Left colon (tissue), 2 donors: ENCODE measurements at regions not wholly inside any gene's neighbourhood (a gene's known extent, or its start where the extent isn't known, plus 50 kb on each side); places are given as distances from the start of the nearest gene placed in this dataset.

ENCODE experiments used
- ATAC-seq: fragments of 200-7000 bp; cut with Tn5 transposase; one replicate; pipeline ENCODE4 v1.9.1; 2020; ENCODE audit warnings: mild to moderate bottlenecking, moderate library complexity
- DNase-seq, 2 donors: peaks; one replicate each; pipeline ENCODE4 v3.0.0-alpha.2; 2020
- intact Hi-C, 2 donors: fragments of 100-400 bp; cut with DNase I in 1 of 2; cut with micrococcal nuclease in 1 of 2; formaldehyde crosslinking; loops; one replicate each; pipeline versions ENCODE4 v1.11.2 to v1.14.0; 2022; cut with DNase I, micrococcal nuclease
- donor health status: DM: no; HTN: no; CAD: no.
- donor health status: DM: yes; HTN: yes; CAD: no.

DNA sequence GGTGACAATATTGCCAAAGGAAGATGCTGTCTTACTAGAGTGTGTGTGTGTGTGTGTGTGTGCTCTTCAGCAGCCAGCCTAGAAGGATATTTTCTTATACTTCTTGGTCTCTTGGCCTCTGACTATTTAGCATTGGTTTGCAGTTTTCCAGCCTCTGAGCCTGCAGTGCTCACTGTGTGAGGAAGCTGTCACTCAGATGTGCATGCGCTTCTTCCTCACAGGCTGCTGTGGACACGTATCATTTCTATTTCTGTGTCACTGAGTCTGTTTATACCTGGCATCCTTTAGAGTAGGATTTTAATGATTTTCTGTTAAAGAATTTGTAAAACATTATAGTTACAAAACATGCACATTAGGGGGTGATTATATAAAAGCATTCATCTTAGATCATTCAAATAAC is 83.3 kb downstream of the ALDH8A1 start:
- no peak for ATAC-seq
- intact Hi-C loops: no loop called here
- no peak for DNase-seq

DNA sequence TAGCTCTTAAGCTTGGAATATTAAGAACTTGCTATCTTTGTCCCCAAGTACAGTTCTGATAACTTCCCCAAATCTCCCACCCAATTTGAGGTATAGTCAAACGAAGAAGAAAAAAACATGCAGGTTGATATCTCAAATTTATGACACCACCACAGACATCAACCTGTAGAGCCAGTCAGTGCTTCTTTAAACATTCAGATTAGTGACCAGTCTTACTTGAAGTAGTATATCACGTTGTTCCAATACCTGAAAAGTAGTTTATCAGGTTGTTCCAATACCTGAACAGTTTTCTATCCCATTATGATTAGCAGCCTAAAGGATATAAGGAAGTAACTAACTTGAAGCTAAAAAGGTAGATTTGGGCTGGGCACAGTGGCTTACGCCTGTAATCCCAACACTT is 85.3 kb downstream of the ALDH8A1 start:
- intact Hi-C loops: no loop called here
- ATAC-seq (no peak), DNase-seq (no peak)

DNA sequence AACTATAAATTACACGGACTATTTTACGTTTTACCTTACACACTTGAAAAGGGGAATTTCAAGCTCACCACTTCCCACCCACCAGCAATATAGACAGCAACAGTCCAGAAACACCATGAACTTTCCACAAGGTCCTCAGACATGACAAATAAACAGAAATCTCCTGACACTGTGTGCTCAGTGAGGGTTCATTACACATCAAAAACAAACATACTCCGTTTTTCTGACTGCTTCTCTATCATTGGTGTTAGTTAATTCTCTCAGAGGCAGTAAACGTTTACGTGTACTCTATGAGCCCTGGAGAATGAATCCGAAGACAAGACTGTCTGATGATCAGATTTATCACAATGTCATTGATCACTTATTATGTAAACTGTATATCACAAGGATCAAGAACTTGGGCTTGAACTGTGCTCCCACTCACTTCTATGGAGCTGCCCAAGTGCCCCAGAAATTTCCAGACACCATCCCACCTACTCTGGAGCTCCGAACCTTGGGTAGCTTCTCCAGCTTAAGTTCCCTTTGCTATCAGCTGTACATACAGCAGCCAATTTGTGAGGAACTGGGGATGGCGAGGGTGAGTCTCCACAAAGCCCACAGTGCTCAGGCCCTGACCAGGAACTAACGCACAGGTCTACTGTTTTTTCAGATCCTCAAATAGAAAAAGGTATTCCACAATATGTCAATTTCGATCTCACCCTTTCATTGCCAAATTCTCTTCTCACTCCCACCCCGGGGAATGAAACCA is 86.0 kb downstream of the ALDH8A1 start:
- DNase-seq (no peak), ATAC-seq (no peak)
- intact Hi-C loops: no loop called here

DNA sequence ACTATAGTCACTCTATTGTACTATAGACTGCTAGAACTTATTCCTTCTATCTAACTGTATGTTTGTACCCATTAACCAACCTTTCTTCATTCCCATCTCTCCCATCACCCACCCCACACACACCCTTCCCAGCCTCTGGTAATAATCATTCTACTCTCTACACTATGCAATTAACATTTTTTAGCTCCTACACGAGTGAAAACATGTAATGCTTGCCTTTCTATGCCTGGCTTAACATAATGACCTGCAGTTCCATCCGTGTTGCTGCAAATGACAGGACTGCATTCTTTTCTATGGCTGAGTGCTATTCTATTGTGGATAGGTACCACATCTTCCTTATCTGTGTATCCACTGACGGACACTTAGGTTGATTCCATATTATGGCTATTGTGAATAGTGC is 95.5 kb downstream of the ALDH8A1 start:
- ATAC-seq: peak; percentile 33
- DNase-seq: no peak

DNA sequence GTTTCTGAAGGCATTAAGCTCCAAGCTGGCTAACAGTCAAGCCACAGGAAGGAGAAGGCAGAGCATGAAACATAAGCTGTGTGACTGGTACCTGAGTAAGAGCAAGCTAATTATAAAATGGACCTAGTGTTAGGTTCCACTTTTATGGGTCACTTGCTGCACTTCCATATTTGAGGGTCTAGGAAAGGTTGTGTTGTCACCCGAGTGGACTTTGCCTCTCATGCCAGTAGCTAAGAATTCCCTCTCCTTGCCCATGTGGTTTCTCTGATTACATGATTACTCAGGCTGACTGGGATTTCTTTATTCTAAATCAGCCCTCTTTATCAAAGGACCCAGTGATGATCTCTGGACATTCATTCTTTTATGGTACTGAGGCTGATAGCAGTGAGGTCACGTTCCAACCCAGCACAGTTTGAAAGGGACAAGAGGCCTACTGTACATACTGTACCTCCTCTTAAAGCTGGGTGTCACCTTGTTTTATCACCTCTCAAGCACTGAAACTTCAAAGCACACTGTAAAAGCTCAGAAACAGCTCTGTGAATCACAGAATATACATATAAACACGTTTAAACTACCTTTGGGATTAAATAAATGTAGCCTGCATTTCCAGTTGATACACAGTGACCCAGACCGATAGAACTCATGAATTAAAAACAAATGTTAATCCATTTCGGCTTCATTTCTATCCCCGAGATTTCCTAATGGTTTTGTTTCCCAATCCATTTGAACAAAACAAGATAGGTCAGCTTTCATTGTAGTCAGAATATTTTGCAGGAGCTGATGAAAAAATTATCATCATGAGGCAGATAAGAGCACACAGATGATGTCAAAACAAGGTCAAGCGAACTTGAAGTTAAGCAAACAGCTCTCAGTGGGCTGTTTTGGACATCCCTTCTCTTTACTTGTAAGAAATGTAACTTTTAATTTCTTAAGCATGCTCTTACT is 96.5 kb downstream of the ALDH8A1 start:
- intact Hi-C loops: no loop called here
- ATAC-seq (peak; percentile 92), DNase-seq (peak in 1 of 2 donors; percentile 74)

More for the DNA sequence above, 95.5 kb downstream of the ALDH8A1 start:
- intact Hi-C loops: no loop called here

DNA sequence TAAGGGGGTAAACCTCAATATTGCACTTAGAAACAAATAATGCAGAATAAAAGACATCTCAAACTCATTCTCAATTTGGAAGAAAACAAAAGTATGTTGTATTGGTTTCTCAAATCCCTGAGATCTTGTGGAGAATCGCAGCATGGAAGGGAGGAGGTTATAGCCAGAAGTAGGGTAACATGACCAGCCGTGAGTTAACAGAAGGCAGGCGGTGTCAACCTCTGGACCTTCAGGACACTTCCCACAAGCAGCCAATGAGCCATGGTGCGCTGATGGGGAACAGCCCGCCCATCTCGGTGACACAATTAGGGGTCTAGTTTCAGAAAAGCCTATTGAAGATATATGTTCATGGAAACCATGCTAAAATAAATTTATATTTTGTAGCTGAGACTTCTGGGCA is 98.4 kb downstream of the ALDH8A1 start:
- no peak for ATAC-seq
- intact Hi-C loops: no loop called here
- no peak for DNase-seq

DNA sequence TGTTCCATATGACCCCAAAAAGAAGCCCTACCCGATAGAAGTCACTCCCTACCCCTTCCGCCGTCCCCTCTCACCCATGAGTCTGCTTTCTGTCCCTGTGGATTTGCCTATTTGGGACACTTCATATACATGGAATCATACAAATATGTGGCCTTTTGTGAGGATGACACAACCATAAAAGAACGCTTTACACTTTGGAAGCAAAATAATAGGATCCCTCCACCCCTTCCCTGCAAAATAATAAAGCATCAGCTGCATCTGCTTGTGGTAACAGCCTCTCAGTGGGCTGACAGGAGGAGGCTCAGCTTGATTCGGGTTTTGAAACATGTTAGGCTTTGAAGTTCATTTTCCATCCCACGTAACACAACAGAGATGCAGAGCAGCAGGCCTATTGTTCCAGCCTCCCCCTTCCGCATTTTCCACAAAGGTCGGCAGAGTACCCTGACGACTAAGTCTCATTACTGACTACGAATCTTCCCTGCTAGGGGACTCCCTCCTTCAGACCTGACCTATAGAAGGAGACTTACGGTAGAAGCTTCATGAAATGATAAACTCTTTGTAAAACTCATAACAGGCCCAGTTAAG is 99.1 kb downstream of the ALDH8A1 start:
- ATAC-seq (no peak), DNase-seq (no peak)
- intact Hi-C loops: no loop called here

DNA sequence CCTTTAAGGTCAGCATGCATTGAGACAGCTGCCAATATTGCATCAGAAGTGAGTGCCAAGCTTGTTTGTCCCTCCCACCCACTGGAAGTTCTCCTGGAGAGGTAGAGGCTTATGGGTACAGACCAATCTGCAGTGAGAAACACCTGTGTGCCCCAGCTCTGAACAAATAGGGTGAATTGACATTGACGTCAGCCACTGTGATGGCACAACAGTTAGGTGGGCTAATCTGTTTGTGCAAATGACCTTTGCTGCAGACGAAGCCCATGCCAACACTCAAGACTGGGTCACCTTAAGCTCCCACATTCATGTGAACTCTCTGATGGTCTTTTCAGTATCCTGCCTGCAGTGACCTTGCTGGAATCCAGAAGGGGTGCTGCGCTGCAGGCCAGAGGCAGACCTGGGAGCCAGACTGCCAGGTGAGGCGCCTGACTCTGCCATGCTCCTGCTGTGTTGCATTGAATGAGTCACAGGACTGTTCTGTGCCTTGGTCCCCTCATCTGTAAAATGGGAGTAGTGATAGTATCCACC is 99.9 kb downstream of the ALDH8A1 start:
- no peak for DNase-seq
- no peak for ATAC-seq
- intact Hi-C loops: no loop called here

DNA sequence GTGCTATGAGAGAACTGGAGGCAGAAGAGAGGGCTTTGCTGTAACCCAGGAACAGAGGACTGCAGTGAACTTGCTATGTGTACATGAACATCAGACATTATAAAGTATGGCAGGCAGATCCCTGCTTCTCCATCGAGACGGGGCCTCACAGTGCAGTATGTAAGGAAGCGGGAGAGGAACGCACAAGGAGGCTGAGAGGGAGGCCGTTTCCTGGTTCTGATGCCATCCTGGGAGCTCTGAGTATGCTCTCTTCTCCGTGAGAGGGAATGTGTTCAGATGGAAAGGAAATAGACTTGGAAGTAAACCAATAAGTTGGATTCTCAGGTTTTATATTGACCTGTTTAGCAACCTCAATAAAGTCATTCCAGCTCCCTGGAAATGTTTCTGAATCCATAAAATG is 101.8 kb downstream of the ALDH8A1 start:
- ATAC-seq (peak; percentile 84), DNase-seq (peak; percentile 39 to 54)
- intact Hi-C loops: no loop called here

DNA sequence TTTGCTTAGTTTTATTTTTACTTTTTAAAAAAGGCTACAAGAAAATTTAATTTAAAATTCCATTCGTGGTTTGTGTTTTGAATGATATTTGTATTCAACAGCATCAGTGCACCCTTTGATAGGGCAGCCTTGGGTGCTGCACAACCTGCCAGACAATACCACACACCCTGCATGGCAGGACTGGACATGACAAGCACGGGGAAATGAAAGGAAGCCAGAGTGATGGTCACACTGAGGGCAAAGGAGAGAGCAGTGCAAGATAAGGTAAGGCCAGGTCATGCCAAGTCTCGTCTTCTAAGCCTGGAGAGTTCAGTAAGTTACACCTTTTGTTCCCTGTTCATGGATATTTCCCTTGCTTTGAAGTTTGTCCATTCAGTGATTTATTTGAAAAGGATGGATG is 103.0 kb downstream of the ALDH8A1 start:
- no peak for ATAC-seq
- DNase-seq: no peak
- intact Hi-C loops: no loop called here

DNA sequence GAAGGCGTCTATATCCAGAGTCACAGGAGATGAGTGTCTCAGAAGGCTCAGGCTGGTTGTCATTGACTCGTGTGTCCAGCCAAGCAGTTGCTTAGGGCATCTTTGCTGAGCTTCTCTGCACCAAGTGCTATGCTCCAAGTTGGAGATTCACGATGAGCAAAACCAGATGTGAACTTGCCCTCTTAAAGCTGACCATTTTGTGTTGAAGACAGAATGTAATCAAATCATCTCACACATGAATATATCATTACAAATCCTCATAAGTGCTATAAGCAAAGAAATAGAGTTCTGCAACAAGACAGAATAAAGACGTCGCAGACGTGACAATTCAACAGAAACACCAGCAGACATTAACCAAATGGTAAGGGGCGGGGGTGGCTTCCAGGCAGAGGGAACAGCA is 103.9 kb downstream of the ALDH8A1 start:
- no peak for ATAC-seq
- intact Hi-C loops: no loop called here

DNA sequence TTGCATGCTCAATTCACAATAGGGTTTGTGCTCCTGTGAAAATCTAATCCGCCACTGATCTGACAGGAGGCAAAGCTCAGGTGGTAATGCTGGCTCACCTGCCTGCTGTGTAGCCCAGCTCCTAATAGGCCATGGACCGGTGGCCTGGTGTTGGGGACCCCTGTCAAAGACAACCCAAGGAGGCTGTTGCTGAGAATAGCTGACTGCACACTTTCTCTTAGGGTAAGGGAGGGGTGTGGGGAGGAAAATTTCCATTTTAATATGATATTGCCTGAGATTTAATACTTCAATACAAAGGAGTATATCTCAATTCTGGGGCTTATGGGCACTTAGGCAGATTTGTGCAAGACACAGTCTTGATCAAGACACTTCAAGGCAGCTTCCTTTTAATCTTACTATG is 105.8 kb downstream of the ALDH8A1 start:
- DNase-seq: no peak

More for the DNA sequence above, 103.9 kb downstream of the ALDH8A1 start:
- DNase-seq: no peak

DNA sequence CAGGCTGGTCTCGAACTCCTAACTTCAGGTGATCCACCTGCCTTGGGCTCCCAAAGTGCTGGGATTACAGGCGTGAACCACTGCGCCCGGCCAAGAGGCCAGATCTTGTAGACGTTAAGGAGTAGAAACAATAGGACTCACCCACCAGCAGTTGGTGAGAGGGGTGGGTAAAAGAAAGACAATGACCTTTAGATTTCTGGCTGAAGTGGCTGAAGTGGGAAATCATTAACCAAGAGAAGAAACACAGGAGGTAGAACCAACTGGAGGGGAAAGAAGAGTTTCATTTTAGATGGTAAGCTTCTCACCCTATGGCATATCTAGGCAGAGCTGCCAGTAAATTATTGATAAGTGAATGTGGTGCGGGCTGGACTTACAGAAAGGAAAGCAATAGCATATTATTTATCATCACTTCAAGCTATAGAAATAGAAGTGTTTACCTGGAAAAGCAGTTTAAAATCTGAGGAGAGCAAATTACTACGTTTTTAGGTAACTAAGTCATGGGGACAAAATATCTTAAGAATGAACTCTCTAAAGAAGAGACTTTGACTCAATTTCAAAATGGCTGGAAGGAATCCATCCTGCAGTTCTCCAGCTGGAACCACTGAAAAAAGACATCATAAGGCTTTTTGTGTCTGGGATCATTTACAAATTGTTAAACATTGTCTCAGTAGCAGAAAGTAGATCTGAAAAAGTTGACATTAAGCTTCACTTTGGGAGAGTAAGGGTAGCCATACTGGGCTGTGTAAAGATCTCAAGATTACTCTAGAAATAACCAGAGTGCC is 109.6 kb downstream of the ALDH8A1 start:
- ATAC-seq: peak; percentile 93
- intact Hi-C loops: no loop called here
- peak in 1 of 2 donors; percentile 10 for DNase-seq

More for the DNA sequence above, 105.8 kb downstream of the ALDH8A1 start:
- no peak for ATAC-seq
- intact Hi-C loops: no loop called here

DNA sequence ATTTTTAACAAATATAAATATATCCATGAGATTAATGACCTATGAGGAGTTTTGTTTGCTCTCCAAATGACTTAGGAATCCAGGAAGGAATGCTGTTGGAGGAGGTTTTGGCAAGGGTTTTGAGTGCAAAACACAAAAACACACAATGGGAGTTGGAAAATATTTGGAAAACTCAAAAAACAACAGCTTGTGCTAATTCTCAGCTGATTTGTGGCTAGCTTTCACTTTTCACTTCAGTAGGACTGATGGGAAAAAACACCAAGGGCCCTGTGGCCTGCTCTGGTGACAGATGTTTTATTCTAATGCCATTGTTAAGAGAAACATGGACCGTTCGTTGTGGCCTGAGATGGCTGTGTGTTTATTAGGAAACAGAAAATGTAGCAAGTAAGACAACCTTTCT is 113.9 kb downstream of the ALDH8A1 start:
- no peak for ATAC-seq
- intact Hi-C loops: no loop called here
- no peak for DNase-seq

DNA sequence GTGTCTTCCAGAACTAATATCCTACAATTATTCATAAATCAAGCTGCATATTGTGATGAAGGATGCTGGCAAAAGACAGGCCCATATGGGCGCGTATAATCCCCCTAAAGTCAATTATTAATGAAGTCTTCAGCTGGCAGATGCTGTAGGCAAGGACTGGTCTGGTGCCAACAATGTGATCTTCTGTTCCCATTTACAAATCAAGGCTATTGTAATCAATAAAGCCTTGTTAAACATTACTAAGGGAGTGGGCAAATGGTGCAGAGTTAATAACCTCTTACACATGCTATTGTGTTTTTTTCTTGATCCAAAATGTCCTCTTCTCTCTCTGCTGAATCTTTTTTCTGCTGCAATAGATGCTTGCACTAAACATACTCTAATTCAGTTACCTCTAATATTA is 119.0 kb downstream of the ALDH8A1 start:
- DNase-seq (no peak), ATAC-seq (no peak)
- intact Hi-C loops: no loop called here

DNA sequence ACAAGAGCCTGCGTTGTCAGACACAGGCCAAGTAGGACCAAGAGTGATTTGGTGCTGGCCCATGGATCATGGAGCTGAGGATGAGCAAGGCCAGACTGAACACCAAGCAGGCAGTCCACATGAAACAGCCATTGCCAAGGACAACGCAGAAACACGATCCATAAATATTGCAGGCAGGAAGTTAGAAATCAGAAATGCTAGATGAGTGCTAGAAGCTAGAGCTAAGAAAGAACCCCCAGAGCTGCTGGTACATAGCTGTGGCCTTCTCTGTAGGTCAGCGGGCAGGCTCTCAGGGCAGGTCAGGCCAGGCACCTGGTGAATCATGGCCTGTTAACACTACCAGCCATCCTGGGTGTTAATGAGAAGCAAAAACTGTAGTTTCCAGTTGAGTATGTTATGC is 119.7 kb downstream of the ALDH8A1 start:
- intact Hi-C loops: no loop called here
- ATAC-seq (no peak), DNase-seq (no peak)

DNA sequence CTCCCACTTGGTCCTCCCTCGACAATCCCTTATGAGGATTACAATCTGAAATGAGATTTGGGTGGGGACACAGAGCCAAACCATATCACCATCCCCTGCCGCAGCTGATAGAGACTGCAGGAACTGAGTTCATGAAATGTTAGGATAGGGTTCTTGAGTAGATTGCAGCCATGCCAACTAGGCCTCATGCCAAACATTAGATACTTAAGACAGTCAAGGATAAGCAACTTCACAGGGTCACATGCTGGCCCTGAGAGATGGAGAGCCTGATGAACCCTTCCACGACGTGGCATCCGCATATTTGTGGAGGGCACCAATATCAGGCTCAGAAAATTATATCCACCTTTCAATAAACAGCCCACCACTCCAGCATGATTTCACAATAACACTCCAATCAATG is 121.3 kb downstream of the ALDH8A1 start:
- no peak for ATAC-seq
- intact Hi-C loops: no loop called here

DNA sequence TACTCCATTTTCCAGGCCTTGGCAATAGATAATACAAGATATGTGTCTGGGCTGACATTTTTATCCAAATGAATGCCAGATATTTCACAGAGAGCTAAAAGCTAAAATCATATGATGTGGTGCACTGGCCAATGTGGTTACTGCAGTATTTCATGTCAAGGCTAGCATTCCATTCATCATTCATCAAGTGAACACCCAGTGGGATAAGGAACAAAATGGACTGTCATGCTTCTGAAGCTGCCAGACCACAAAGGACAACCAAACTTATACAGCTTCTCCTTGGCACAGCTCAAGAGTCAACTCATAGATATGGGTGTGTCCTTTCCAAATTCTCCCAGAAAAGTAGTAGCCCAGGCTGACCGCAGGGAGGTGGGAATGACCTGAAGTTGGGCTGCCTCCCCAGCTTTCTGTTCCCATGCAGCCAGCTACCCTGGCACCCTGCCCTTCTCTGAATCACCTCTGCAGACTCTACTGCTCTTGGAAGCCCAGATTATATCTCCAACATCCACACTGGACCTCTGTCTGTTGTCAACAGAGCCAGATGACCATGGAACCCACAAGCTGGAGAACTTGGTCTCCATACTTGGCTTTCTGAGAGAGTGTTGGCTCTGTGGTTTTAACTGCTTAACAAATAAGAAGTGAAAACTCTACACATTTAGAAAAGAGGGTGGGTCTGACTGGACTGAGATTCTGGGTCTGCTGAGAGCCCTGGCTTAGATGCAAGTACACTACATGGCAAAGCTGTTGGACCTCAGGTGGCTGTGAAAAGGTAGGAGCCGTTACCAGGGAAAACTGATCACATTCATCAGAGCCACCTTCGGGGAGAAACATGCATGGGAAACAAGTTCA is 122.8 kb downstream of the ALDH8A1 start:
- ATAC-seq (no peak), DNase-seq (peak; percentile 9 to 34)
- intact Hi-C loops: no loop called here

More for the DNA sequence above, 121.3 kb downstream of the ALDH8A1 start:
- no peak for DNase-seq
